ENCODE measurements at regions not wholly inside any gene's neighbourhood (a gene's known extent, or its start where the extent isn't known, plus 50 kb on each side); places are given as distances from the start of the nearest gene placed in this dataset.
"Not testable (repeated sequence)": the region's sequence is repeated elsewhere in the genome, so short reads cannot be mapped to it uniquely, and the experiment has no call there.

DNA sequence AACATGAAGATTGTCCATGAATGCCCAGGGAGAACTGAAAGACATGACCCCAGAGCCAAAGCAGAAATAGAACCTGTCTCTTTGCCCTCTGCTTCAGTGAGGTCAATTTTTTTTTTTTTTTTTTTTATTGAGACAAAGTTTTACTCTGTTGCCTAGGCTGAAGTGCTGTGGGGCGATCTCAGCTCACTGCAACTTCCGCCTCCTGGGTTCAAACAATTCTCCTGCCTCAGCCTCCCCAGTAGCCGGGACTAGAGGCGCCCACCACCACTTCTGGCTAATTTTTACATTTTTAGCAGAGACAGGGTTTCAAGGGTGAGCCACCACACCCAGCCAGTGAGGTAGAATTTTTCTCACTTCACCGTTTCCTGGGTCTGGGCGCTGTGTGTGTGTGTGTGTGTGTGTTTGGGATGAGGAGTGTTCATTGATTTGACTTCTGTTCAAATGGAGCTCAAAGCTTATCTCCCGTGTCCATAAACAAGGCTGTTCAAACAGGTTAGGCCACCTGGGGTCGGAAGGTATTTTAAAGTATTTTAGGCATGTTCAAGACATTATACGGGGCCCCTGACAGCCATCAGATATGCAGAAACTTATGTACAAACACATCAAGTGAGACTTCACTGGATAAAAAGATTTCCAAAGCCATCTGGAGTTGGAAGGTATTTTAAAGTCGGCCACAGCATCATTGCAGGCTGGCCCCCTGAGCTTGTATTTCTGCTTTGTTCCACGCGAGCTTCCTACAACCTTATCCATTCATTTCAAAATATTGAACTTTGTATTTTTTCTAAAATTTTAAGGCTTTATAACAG lies 93.8 kb downstream of the MAP3K8 start:
- DNase-seq (ENCODE audit: low read depth, low spot score) (no peak), FAIRE-seq (no peak)
- no peaks in the 10 kb centered on the region for H3K36me3 ChIP-seq (ENCODE audit: control insufficient read depth in 2 of 2, extremely low read depth in 1 of 2, insufficient read depth in 2 of 2, low read length in 2 of 2)
- no peaks in the 10 kb centered on the region for H3K9me1 ChIP-seq (replicated peaks; ENCODE audit: control insufficient read depth, extremely low read depth, insufficient read depth, low read length)
- H3K9me3 ChIP-seq (replicated peaks; ENCODE audit: control insufficient read depth, insufficient read depth, low read length), result no peaks in the 10 kb centered on the region
- TF ChIP-seq, protein P1, sequence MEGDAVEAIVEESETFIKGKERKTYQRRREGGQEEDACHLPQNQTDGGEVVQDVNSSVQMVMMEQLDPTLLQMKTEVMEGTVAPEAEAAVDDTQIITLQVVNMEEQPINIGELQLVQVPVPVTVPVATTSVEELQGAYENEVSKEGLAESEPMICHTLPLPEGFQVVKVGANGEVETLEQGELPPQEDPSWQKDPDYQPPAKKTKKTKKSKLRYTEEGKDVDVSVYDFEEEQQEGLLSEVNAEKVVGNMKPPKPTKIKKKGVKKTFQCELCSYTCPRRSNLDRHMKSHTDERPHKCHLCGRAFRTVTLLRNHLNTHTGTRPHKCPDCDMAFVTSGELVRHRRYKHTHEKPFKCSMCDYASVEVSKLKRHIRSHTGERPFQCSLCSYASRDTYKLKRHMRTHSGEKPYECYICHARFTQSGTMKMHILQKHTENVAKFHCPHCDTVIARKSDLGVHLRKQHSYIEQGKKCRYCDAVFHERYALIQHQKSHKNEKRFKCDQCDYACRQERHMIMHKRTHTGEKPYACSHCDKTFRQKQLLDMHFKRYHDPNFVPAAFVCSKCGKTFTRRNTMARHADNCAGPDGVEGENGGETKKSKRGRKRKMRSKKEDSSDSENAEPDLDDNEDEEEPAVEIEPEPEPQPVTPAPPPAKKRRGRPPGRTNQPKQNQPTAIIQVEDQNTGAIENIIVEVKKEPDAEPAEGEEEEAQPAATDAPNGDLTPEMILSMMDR (IDR thresholded peaks at IDR 0.05; ENCODE audit: extremely low read depth in 1 of 2, insufficient read depth in 1 of 2, low read depth in 1 of 2, low read length in 2 of 2), result no peak
- TF ChIP-seq, protein P2, sequence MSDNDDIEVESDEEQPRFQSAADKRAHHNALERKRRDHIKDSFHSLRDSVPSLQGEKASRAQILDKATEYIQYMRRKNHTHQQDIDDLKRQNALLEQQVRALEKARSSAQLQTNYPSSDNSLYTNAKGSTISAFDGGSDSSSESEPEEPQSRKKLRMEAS (IDR thresholded peaks at IDR 0.05; ENCODE audit: insufficient read depth, insufficient read length), result no peak
- TF ChIP-seq FOS (IDR thresholded peaks at IDR 0.05; ENCODE audit: borderline replicate concordance, insufficient read depth, low read length), result no peak
- no peak for TF ChIP-seq POLR2AphosphoS5 (IDR thresholded peaks at IDR 0.05; ENCODE audit: insufficient read depth, low read depth, low read length)
- no peak for TF ChIP-seq GATA2 (IDR thresholded peaks at IDR 0.05; ENCODE audit: insufficient read depth, insufficient read length, low read depth, low read length)
- TF ChIP-seq EZH2 (IDR thresholded peaks at IDR 0.05; ENCODE audit: borderline replicate concordance, low read depth, low read length, severe bottlenecking), result no peak
- no peak for TF ChIP-seq JUN (IDR thresholded peaks at IDR 0.05; ENCODE audit: borderline replicate concordance, insufficient read depth, insufficient read length, low read depth)
- TF ChIP-seq MYC (IDR thresholded peaks at IDR 0.05; ENCODE audit: low read depth, low read length), result no peak
- no peak for TF ChIP-seq POLR2A (IDR thresholded peaks at IDR 0.05; ENCODE audit: low read depth, low read length)
- no peak overlapping the region for H3K4me3 ChIP-seq (replicated peaks in 1 of 3; ENCODE audit: insufficient read depth in 1 of 3, low read depth in 1 of 3, low read length in 3 of 3)
- H3K27me3 ChIP-seq (ENCODE audit: control insufficient read depth in 2 of 2, insufficient read depth in 2 of 2, low read length in 2 of 2), result peaks cover 0 to 4% of the 10 kb centered on the region in 2 experiments
- no peaks in the 10 kb centered on the region for H4K20me1 ChIP-seq (replicated peaks; ENCODE audit: control insufficient read depth, extremely low read depth, insufficient read depth, low read length)
- no peak overlapping the region for H2AFZ ChIP-seq (ENCODE audit: low read depth, low read length)
- H3K27ac ChIP-seq (ENCODE audit: insufficient read depth, low read depth, low read length), result no peak overlapping the region
- H3K79me2 ChIP-seq (ENCODE audit: control insufficient read depth, insufficient read depth, low read length), result no peaks in the 10 kb centered on the region
- H3K4me2 ChIP-seq (ENCODE audit: insufficient read depth, low read length), result no peak overlapping the region
- intact Hi-C loops (cut with micrococcal nuclease), result no loop called here
- CTCF ChIA-PET, result interaction anchor here (1.0 to 3.0 kb wide), 2 partner anchors 63 to 136 kb away, joined by 4 to 10 read pairs; no protein-coding TSS in a partner anchor
- POLR2A ChIA-PET, result no interaction called here
- no peaks in the 10 kb centered on the region for H3K4me1 ChIP-seq (ENCODE audit: control insufficient read depth, extremely low read depth, insufficient read depth, low read length)
- BruUV-seq (replicated peaks), result no TSS peak
- dilution Hi-C loops (cut with MboI; ENCODE audit: extremely low pct_ligation_motif_present, low sequenced_read_pairs), result no loop called here
- H3K9ac ChIP-seq (replicated peaks; ENCODE audit: extremely low read depth, insufficient read depth, low read length), result no peak overlapping the region

DNA sequence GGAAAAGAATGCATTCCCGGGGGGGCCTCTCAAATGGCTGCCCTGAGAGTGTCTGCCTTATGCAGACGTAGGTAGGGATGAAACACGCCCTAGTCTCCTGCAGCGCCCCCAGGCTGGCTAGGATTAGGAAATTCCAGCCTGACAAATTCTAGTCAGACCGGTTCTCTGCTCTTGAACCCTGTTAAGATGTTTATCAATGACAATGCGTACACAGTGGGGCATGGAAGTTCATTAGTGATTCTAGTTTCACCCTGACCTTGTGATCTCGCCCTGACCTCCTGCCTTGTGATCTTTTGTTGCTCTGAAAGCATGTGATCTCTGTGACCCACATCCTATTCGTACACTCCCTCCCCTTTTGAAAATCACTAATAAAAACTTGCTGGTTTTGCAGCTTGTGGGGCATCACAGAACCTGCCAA lies 88.7 kb downstream of the MAP3K8 start:
- H3K27me3 ChIP-seq (ENCODE audit: control insufficient read depth in 2 of 2, insufficient read depth in 2 of 2, low read length in 2 of 2); H3K27ac ChIP-seq (ENCODE audit: insufficient read depth, low read depth, low read length); BruUV-seq (replicated peaks); H3K79me2 ChIP-seq (ENCODE audit: control insufficient read depth, insufficient read depth, low read length); H3K36me3 ChIP-seq (ENCODE audit: control insufficient read depth in 2 of 2, extremely low read depth in 1 of 2, insufficient read depth in 2 of 2, low read length in 2 of 2); H3K9me3 ChIP-seq (replicated peaks; ENCODE audit: control insufficient read depth, insufficient read depth, low read length); POLR2A ChIA-PET; H3K4me1 ChIP-seq (ENCODE audit: control insufficient read depth, extremely low read depth, insufficient read depth, low read length); H3K9me1 ChIP-seq (replicated peaks; ENCODE audit: control insufficient read depth, extremely low read depth, insufficient read depth, low read length); H3K9ac ChIP-seq (replicated peaks; ENCODE audit: extremely low read depth, insufficient read depth, low read length); FAIRE-seq; DNase-seq (ENCODE audit: low read depth, low spot score); dilution Hi-C loops (cut with MboI; ENCODE audit: extremely low pct_ligation_motif_present, low sequenced_read_pairs); H2AFZ ChIP-seq (ENCODE audit: low read depth, low read length); H3K4me2 ChIP-seq (ENCODE audit: insufficient read depth, low read length); H4K20me1 ChIP-seq (replicated peaks; ENCODE audit: control insufficient read depth, extremely low read depth, insufficient read depth, low read length); H3K4me3 ChIP-seq (replicated peaks in 1 of 3; ENCODE audit: insufficient read depth in 1 of 3, low read depth in 1 of 3, low read length in 3 of 3); intact Hi-C loops (cut with micrococcal nuclease); CTCF ChIA-PET: not testable (repeated sequence)
